Hypothalamus (tissue), 51 donors: ENCODE measurements at regions not wholly inside any gene's neighbourhood (a gene's known extent, or its start where the extent isn't known, plus 50 kb on each side); places are given as distances from the start of the nearest gene placed in this dataset.
"Not testable (repeated sequence)": the region's sequence is repeated elsewhere in the genome, so short reads cannot be mapped to it uniquely, and the experiment has no call there.

Experiments
- DNase-seq, 51 donors: peaks; one replicate each; lab custom pipeline; 2025; lab: John Stamatoyannopoulos, UW

DNA sequence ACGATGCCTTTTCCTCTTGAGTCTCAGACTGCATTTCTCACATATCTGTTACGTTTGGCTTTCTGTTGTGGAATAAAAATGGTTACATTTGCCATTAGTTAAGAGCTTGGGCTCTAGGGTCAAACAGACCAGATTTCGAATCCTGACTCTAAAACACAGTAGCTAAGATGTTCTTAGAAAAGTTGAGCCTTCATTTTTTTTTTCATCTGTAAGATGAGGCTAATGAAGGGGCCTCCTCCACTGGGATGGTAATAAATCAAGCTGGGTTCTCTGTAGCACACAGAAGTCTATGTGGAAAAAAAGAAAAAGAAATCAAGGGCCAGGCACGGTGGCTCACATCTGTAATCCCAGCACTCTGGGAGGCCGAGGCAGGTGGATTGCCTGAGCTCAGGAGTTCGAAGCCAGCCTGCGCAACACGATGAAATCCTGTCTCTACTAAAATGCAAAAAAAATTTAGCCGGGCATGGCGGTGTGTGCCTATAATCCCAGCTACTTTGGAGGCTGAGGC is 49.9 kb upstream of the CAPRIN1 start:
- no peak for DNase-seq

DNA sequence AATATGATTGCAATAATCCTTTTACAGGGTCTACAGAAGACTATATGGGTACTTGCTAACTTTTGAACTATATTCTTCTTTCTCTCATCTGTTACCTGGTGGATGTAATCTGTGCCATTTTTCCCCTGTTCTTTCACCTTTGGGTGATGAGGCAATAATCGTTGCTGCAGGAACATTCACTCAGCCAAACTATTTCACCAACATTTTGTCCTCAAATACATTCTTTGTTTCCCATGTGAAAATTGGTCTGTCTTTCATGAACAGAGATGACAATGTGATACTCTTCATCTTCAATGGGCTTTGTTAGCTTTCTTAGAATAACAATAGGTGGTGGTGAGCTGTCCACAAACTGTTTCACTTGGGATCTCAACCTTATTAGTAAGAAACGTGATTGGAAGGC is 52.1 kb upstream of the CAPRIN1 start:
- peak in 1 of 51 donors; percentile 17 for DNase-seq

DNA sequence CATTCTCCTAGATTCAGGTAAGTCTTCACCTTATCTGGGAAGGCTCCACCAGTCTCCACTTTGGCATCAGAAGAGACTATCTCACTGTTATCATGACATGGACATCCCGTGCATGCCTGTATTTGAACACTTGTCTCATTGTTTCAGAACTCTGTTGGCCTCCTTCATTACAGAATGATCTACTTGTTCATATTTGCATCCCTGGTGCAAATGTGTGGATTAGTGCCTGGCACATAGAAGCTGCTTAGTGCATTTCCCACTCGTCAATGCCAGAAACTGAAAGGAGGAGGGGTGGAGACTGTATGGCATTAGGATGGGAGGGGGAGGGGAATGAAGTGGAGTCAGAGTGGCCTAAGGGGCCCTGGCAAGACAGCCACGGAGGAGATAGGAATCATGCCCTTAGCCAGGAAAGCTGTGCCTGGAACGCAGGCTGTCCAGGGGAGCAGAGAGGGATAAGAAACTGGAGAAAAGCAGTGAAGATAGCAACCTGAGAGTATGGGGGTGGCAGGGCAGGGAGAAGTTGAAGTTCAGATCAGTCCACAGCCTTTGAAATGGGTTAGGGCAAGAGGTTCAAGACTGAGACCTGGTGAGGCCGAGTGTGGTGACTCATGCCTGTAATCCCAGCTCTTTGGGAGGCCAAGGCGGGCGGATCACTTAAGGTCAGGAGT is 53.8 kb upstream of the CAPRIN1 start:
- peak in 8 of 51 donors; percentile 1 to 42 (median 2) for DNase-seq

DNA sequence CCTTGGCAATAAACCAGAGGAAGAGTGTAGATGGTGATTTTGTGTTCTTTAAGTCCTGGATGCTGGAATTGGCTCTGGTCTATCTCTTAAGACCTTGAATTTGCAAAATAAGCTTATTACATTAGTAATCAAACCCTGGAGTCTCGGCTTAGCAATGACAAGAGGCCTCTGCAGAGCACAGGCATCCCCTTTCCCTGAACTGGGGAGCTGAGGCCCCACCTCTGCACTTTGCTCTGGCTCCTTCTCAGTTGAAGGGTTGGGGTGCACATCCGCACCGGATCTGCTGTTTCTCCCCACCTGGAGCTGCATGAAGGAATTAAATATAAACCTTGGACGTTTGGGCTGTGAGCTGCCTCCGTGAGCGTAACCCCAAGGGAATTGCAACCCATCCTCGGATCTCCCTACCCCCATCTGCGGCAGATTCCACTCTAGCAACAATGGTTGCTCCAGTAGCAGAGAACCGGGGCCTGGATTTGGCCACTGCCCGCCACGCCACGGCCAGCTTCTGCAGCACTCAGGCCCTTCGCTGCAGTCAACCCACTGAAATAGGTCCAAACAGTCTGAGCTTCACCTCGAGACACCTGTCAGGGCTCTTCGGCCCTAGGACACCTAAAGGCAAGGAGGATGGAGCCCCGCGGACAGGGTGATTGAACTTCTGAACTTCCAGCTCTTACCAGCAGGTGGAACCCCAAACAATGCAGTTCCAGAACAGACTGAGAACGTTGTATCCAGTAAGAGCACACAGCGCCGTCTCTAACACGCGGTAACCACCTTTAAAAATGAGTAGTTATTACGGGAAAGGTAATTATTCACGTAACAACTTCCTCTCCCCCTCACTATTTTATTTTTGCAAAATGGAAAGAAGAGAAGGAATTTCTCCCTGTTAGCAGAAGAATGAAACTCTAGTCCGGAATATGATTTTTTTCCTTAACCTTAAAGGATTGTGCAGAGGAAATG is 54.8 kb upstream of the CAPRIN1 start:
- DNase-seq: peak in 47 of 51 donors; percentile 2 to 80 (median 31)

DNA sequence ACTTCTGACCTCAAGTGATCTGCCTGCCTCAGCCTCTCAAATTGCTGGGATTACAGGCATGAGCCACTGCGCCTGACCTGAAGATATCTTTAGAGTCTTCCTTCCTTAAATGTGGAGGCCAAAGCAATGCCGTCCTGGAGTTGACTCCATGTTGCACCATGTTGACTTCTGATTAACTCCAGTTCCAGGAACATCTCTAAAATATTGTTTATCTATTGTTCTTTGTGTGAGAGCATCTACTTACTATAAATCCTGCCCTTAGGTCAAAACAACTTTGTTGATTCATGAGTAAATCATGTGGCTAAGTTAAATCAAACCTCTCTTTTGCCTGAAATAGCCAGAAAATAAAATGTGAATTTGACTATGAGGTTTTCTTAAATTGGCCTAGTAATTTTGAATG is 56.6 kb upstream of the CAPRIN1 start:
- DNase-seq: no peak

DNA sequence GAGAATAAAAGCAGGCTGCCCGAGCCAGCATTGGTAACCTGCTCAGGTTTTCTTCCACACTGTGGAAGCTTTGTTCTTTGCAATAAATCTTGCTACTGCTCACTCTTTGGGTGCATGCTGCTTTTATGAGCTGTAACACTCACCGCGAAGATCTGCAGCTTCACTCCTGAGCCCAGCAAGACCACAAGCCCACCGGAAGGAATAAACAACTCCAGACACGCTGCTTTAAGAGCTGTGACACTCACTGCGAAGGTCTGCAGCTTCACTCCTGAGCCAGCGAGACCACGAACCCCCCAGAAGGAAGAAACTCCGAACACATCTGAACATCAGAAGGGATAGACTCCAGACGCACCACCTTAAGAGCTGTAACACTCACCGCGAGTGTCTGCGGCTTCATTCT is 60.4 kb upstream of the CAPRIN1 start:
- not testable (repeated sequence) for DNase-seq

DNA sequence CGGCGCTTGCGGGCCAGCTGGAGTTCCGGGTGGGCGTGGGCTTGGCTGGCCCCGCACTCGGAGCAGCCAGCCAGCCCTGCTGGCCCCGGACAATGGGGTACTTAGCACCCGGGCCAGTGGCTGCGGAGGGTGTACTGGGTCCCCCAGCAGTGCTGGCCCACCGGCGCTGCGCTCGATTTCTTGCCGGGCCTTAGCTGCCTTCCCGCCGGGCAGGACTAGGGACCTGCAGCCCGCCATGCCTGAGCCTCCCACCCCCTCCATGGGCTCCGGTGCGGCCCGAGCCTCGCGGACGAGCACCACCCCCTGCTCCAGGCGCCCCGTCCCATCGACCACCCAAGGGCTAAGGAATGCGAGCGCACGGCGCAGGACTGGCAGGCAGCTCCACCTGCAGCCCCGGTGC is 61.4 kb upstream of the CAPRIN1 start:
- DNase-seq: not testable (repeated sequence)

DNA sequence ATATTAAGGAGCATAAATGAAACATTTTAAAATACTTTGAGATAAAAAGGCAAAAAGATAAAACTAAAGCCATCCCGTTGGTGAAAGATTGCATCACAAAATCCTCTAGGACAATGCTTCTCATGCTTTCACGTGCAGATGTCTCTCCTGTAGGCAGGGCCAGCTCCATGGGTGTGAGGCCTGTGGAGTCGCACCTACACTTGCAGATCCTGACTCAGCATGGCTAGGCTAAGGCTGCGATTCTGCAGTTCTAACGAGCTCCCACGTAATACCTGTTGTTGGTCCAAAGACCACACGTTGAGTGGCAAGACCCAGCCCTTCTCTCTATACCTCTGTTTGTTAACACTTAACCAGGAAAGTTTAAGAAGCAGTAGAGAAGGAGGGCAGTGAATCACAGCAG is 62.1 kb upstream of the CAPRIN1 start:
- no peak for DNase-seq

DNA sequence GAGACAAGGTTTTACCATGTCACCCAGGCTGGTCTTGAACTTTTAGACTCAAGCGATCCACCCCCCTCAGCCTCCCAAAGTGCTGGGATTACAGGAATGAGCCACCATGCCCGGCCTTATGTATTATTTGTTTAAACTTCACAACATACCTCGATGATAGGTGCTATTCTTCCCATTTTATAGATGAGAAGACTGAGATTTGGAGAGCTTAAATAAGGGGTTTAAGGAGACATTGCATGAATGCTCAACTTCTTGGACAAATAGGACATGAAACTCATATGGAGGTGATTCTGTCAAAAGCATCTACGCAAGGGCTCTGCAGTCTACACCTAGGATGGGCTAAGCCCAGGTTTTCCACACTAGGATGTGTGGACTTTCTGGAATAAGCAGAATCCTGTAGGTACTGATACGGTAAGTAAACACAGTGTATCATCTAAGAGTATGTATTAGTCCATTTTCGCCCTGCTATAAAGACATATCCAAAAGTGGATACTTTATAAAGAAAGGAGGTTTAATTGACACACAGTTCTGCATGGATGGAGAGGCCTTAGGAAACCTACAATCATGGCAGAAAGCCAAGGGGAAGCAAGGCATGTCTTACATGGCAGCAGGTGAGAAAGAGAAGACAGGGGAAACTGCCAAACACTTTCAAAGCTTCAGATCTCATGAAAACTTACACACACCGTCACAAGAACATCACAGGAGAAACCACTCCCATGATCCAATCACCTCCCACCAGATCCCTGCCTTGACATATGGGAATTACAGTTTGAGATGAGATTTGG is 62.8 kb upstream of the CAPRIN1 start:
- DNase-seq: no peak

DNA sequence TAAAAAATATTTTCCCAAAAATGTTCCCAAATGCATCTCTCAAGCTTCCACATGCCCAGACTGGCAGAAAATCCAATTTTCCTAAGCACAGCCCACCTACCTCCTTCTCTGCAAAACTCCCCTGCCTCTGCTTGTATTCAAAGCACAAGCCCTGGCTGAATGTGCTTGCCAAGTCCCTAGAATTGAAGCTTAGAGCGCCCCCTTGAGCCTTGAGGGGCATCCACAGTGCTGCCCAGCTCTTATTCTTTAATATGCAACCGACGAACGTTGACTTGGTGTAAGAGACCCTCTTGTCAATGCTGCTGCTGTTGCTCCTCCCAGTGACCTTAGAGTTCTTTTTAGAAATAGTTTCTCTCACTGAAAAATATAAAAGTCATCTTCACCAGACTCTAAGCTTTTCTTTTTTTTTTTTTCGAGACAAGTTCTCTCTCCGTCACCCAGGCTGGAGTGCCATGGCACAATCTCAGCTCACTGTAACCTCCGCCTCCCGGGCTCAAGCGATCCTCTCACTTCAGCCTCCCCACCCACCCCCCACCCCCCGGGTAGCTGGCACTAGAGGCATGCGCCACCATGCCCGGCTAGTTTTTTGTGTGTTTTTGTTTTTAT is 63.5 kb upstream of the CAPRIN1 start:
- DNase-seq: peak in 43 of 51 donors; percentile 3 to 81 (median 38)

DNA sequence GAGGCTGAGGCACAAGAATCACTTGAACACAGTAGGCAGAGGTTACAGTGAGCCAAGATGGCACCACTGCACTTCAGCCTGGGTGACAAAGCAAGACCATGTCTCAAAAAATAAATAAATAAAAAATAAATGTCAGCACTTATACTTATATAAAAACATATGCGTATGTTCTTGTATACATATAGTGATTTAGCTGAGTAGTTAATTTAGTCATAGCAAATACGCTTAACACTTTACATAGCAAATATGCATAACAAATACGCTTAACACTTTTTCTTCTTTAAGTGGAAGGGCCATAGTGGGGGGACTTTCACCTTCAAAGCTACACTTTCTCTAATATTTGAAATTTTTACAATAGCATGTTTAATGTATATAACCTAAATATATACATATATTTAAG is 64.0 kb upstream of the CAPRIN1 start:
- no peak for DNase-seq

DNA sequence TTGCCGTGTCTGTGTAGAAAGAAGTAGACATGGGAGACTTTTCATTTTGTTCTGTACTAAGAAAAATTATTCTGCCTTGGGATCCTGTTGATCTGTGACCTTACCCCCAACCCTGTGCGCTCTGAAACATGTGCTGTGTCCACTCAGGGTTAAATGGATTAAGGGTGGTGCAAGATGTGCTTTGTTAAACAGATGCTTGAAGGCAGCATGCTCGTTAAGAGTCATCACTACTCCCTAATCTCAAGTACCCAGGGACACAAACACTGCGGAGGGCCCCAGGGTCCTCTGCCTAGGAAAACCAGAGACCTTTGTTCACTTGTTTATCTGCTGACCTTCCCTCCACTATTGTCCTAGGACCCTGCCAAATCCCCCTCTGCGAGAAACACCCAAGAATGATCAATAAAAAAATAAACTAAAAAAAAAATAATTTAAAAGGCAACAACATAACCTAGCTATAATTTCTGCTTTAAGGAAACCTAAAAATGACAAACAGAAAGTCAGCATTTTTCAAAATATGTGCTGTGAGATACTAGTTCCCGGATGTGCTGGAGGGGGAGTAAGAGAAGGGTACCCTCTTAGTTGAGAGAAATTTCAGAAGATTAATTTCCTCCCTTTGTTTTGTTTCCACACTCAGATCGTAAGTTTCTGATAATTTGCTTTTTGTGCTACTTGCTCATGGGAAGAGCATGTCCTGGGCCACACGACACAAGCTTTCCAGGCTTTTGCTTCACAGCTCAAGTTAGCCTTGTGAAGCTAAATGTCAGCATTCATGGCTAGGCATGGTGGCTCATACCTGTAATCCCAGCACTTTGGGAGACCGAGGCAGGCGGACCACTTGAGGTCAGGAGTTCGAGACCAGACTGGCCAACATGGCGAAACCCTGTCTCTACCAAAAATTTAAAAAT is 64.7 kb upstream of the CAPRIN1 start:
- DNase-seq: not testable (repeated sequence)

DNA sequence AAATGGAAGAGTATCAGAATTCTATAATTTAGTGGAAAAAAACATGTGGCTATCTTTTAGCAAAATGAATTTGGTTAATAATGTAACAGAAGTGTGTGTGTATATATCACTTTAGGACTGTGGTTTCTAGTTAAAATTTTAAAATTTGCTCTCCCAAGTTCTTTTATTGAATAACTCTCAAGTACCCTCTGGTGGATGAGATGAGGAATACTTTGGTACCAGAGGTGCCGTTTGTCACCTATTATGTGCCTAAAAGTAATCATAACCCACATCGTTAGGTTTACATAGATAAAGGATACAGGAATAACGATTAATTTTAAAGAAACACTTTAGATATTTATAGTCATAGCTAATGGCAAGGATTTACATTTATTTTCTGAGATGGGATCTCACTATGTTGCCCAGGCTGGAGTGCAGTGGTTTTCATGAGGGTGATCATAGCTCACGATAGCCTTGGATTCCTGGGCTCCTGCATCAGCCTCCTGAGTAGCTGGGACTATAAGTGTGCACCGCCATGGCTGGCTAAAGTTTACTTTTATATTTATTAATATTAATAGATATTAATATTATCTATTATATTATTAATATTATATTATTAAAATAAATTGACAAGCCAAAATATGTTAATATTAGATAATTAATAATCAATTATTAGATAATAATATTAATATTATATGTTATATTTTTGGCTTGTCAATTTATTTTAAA is 66.7 kb upstream of the CAPRIN1 start:
- no peak for DNase-seq

DNA sequence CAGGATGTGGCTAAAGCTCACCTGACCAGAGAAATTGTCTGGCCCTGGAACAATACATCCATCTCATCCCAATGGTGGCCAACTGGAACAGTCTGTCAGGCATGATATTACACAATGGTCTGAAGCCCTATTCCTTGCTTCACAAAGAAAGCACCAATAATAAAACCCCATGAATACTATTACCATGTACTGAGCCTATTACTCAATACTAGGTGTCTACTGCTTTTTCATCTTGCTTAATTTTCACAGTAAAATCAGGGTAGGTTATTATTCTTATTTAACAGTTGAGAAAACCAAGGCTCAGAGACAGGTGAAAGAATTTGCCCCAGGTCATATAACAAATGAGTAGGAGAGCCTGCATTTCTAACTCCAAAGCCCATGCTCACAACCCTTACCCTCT is 68.9 kb upstream of the CAPRIN1 start:
- no peak for DNase-seq

DNA sequence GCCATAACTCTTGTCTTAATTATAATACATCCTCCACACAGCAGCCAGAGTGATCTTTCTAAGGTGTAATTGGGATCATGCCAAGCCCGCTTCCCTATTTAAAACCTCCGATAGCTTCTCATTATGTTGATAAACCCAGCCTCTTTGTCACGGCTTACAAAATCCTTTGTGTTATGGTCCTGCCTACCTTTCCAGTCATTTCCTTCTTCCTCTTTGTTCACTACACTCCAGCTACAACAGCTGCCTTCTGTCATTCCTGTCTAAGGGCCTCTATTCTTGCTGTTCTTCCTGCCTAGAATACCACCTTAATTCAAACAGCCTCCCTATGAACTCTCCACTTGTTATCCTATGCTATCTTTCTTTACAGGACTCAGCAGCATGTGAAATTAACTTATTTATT is 70.6 kb upstream of the CAPRIN1 start:
- no peak for DNase-seq

DNA sequence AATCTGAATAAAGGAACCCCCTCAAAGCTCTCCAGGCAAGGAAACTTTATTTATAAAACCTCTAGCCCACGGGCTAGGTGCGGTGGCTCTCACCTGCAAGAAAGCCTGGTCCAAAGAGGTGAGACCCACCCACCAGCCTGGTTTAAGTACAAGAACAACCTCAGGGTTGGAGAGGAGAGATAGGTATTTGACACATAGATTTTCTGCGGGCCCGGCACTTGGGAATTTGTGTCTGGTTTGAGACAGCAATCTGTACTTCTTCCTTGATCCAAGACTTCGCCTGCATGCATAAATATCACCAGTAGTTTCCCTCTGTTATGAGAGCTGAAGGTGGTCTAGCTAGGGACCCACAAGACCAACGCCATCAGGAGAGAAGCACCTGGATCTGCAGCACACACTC is 73.2 kb upstream of the CAPRIN1 start:
- no peak for DNase-seq

DNA sequence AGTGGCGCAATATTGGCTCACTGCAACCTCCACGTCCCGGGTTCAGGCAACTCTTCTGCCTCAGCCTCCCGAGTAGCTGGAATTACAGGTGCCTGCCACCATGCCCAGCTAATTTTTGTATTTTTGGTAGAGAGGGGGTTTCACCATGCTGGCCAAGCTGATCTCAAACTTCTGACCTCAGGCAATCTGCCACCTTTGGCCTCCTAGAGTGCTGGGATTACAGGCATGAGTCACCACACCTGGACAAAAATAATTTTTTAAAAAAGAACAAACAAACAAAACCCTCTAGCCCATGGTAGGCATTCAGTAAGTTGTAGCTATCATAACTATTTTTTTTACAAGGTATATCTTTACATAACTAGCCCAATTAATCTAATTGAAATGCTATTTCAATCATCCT is 73.9 kb upstream of the CAPRIN1 start:
- no peak for DNase-seq

DNA sequence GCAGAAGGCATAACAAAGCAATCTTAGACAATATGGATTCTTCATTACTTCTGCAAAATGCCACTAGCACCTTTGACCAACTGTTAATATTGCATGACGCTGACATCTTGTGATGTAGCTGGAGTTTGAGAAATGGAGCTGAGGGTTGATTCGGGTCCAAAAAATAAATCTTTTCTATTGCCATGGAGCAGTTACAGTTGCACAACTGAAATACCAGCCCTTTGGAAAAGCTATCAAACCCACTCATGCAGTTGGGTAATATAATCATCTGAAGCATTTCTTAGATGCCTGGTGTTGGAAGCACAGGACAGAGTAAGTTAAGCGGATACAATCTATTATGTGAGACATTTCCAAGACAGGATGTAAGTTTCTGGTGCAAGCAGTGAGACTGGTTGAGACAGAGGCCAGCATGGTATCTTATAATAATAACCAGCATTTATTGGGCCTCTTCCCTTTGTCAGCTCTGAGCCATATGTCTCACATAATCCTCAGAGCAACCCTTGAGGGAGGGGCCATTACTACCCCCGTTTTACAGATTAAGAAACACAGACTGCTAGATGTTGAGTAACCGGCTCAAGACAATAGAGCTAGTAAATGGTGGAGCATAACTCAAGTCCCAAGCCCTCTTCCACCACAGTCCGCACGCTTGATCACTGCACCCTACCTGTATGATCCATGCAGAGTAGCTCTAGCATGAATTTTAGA is 74.9 kb upstream of the CAPRIN1 start:
- DNase-seq: no peak
